Glutamatergic neuron (in vitro differentiated cells): ENCODE measurements at regions not wholly inside any gene's neighbourhood (a gene's known extent, or its start where the extent isn't known, plus 50 kb on each side); places are given as distances from the start of the nearest gene placed in this dataset.
A peak's percentile ranks its signal among the peaks of the same experiment; 100 is the strongest.

Experiments used
- DNase-seq: peaks from one replicate; pipeline ENCODE4 v3.0.0; 2022
- H3K27ac Mint-ChIP-seq: one replicate; pipeline ENCODE4 v1.8.0; 2020; ENCODE audit warnings: mild to moderate bottlenecking, mixed read lengths, inconsistent platforms; ENCODE audit not compliant: unreplicated experiment
- H3K27me3 Mint-ChIP-seq: one replicate; pipeline ENCODE4 v1.8.0; 2020; ENCODE audit warnings: mild to moderate bottlenecking, moderate library complexity, mixed read lengths, inconsistent platforms; ENCODE audit not compliant: unreplicated experiment
- H3K36me3 Mint-ChIP-seq: one replicate; pipeline ENCODE4 v1.8.0; 2020; ENCODE audit warnings: mild to moderate bottlenecking, mixed read lengths, inconsistent platforms; ENCODE audit not compliant: unreplicated experiment
- H3K4me1 Mint-ChIP-seq: one replicate; pipeline ENCODE4 v1.8.0; 2020; ENCODE audit warnings: mild to moderate bottlenecking, low read depth, mixed read lengths, inconsistent platforms; ENCODE audit not compliant: unreplicated experiment
- H3K4me3 Mint-ChIP-seq: one replicate; pipeline ENCODE4 v1.8.0; 2020; ENCODE audit warnings: mild to moderate bottlenecking, mixed read lengths, inconsistent platforms; ENCODE audit not compliant: unreplicated experiment
- H3K9me3 Mint-ChIP-seq: one replicate; pipeline ENCODE4 v1.8.0; 2020; ENCODE audit warnings: mild to moderate bottlenecking, moderate library complexity, mixed read lengths, inconsistent platforms; ENCODE audit not compliant: unreplicated experiment
- CTCF ChIP-seq: fragments of 200-600 bp; sonication (generic); IDR thresholded peaks from one replicate; pipeline ENCODE4 v1.5.0; 2021; ENCODE audit not compliant: partially characterized antibody, unreplicated experiment

- no peaks in the 10 kb centered on the region for H3K9me3 Mint-ChIP-seq
- H3K4me3 Mint-ChIP-seq = no peak overlapping the region
- DNase-seq = no peak
- TF ChIP-seq CTCF = no peak
- no peaks in the 10 kb centered on the region for H3K27me3 Mint-ChIP-seq
- H3K4me1 Mint-ChIP-seq = peaks cover 20% of the 10 kb centered on the region
- peaks cover 12% of the 10 kb centered on the region for H3K36me3 Mint-ChIP-seq
- no peak overlapping the region for H3K27ac Mint-ChIP-seq
These were observed 513.3 kb upstream of the CFAP20DC start for GRCh38 chr3:59563072-59563605.

GRCh38 chr3:59559721-59560435, 510.1 kb upstream of the CFAP20DC start:
- H3K27me3 Mint-ChIP-seq = no peaks in the 10 kb centered on the region
- H3K4me3 Mint-ChIP-seq = no peak overlapping the region

GRCh38 chr3:59558906-59559720, 509.3 kb upstream of the CFAP20DC start:
- peaks cover 12% of the 10 kb centered on the region for H3K36me3 Mint-ChIP-seq
- TF ChIP-seq CTCF = no peak
- H3K4me1 Mint-ChIP-seq = peaks cover 10% of the 10 kb centered on the region
- H3K27ac Mint-ChIP-seq = peak overlapping the region; percentile 66
- DNase-seq = no peak
- H3K9me3 Mint-ChIP-seq = no peaks in the 10 kb centered on the region
- no peak overlapping the region for H3K4me3 Mint-ChIP-seq
- no peaks in the 10 kb centered on the region for H3K27me3 Mint-ChIP-seq

More at GRCh38 chr3:59559721-59560435, 510.1 kb upstream of the CFAP20DC start:
- peaks cover 16% of the 10 kb centered on the region for H3K4me1 Mint-ChIP-seq
- H3K27ac Mint-ChIP-seq = peak overlapping the region; percentile 44
- no peak for TF ChIP-seq CTCF
- H3K36me3 Mint-ChIP-seq = peaks cover 12% of the 10 kb centered on the region
- DNase-seq = no peak
- H3K9me3 Mint-ChIP-seq = no peaks in the 10 kb centered on the region

- H3K36me3 Mint-ChIP-seq = no peaks in the 10 kb centered on the region
These were observed 505.9 kb upstream of the CFAP20DC start for GRCh38 chr3:59555593-59556315.

More at GRCh38 chr3:59555593-59556315, 505.9 kb upstream of the CFAP20DC start:
- no peak for DNase-seq
- Mint-ChIP-seq H3K9me3 (no peaks in the 10 kb centered on the region), H3K4me1 (peaks cover 11% of the 10 kb centered on the region), H3K4me3 (no peak overlapping the region), H3K27ac (no peak overlapping the region), H3K27me3 (no peaks in the 10 kb centered on the region)
- no peak for TF ChIP-seq CTCF
